ENCODE measurements at regions not wholly inside any gene's neighbourhood (a gene's known extent, or its start where the extent isn't known, plus 50 kb on each side); places are given as distances from the start of the nearest gene placed in this dataset.

DNA sequence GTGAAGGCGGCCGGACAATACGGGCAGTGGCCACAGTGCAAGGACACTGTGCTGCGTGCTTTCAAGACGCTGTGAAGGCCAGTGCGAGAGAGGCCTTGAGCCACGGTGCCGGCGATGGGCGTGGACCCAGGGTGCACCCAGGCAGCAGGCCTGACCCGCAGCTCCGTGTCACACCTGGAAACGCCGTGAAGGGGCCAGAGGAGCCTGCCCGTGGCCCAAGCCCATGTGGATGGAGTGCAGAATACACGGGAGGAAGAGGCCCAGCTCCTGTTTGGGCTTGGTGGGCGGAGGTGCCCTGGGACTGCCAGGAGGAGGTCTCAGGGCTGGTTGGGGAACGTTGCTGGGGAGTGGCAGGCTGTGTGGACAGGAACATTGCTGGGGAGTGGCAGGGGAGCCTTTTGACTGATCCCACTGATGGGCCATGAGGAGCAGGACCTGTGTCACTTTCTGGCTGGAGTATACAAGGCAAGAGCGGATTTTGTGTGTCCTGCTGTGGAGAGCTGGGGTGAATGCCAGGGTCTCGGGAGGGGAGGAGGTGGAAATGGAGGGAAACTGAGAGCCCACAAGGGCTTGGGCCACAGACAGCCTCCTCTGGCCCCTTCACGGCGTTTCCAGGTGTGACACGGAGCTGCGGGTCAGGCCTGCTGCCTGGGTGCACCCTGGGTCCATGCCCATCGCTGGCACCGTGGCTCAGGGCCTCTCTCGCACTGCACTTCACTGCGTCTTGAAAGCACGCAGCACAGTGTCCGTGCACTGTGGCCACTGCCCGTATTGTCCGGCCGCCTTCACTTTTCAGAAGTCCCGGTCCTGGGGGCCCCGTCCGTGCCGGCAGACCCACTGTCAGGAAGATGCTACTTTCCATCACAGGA lies 925.4 kb downstream of the BRD1 start:
- no peak for ATAC-seq
- TF ChIP-seq ZC3H10 (CRISPR knock-in tag; IDR thresholded peaks at IDR 0.05), result no peak
- no peak for TF ChIP-seq ARNTL (CRISPR knock-in tag; IDR thresholded peaks at IDR 0.05; ENCODE audit: borderline replicate concordance, low read depth)
- TF ChIP-seq, protein P1, sequence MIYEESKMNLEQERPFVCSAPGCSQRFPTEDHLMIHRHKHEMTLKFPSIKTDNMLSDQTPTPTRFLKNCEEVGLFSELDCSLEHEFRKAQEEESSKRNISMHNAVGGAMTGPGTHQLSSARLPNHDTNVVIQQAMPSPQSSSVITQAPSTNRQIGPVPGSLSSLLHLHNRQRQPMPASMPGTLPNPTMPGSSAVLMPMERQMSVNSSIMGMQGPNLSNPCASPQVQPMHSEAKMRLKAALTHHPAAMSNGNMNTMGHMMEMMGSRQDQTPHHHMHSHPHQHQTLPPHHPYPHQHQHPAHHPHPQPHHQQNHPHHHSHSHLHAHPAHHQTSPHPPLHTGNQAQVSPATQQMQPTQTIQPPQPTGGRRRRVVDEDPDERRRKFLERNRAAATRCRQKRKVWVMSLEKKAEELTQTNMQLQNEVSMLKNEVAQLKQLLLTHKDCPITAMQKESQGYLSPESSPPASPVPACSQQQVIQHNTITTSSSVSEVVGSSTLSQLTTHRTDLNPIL (CRISPR knock-in tag; IDR thresholded peaks at IDR 0.05; ENCODE audit: low read depth), result no peak
- TF ChIP-seq ZNF8 (CRISPR knock-in tag; IDR thresholded peaks at IDR 0.05), result no peak
- no peak for TF ChIP-seq TCF4 (CRISPR knock-in tag; IDR thresholded peaks at IDR 0.05; ENCODE audit: borderline replicate concordance)
- TF ChIP-seq ZNF565 (CRISPR knock-in tag; conservative IDR thresholded peaks at IDR 0.05; ENCODE audit: low read depth), result no peak
- TF ChIP-seq, protein P2, sequence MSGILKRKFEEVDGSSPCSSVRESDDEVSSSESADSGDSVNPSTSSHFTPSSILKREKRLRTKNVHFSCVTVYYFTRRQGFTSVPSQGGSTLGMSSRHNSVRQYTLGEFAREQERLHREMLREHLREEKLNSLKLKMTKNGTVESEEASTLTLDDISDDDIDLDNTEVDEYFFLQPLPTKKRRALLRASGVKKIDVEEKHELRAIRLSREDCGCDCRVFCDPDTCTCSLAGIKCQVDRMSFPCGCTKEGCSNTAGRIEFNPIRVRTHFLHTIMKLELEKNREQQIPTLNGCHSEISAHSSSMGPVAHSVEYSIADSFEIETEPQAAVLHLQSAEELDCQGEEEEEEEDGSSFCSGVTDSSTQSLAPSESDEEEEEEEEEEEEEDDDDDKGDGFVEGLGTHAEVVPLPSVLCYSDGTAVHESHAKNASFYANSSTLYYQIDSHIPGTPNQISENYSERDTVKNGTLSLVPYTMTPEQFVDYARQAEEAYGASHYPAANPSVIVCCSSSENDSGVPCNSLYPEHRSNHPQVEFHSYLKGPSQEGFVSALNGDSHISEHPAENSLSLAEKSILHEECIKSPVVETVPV (CRISPR knock-in tag; IDR thresholded peaks at IDR 0.05), result no peak
- TF ChIP-seq GLIS3 (CRISPR knock-in tag; IDR thresholded peaks at IDR 0.05), result no peak
- TF ChIP-seq ZNF70 (CRISPR knock-in tag; IDR thresholded peaks at IDR 0.05), result no peak

DNA sequence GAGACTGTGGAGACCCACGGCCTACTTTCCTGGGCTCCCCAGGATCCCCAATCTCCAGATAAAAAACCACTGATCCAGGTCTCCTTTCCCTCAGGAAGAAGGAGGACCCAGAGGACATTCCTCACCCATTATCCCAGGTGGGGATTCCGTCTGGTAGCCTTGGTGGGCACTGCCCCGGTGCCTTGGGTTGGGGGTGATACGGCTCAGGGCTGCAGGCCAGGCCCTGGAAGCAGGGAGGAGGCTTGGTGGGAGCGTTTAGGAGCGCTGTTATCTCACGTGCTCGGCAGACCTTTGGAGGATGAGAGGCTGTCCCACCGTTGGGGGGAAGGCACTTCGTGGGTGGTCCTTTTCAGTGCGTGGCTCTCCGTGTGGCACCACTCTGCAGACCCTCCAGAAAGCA lies 926.3 kb downstream of the BRD1 start:
- ATAC-seq, result no peak
- TF ChIP-seq, protein P2 (CRISPR knock-in tag; IDR thresholded peaks at IDR 0.05), result no peak
- TF ChIP-seq TOX (CRISPR knock-in tag; IDR thresholded peaks at IDR 0.05; ENCODE audit: borderline replicate concordance) (no peak), PPARA (CRISPR knock-in tag; IDR thresholded peaks at IDR 0.05; ENCODE audit: borderline replicate concordance) (no peak), ZNF70 (CRISPR knock-in tag; IDR thresholded peaks at IDR 0.05) (no peak), ARNTL (CRISPR knock-in tag; IDR thresholded peaks at IDR 0.05; ENCODE audit: borderline replicate concordance, low read depth) (no peak), TCF4 (CRISPR knock-in tag; IDR thresholded peaks at IDR 0.05; ENCODE audit: borderline replicate concordance) (no peak)
- TF ChIP-seq, protein P3, sequence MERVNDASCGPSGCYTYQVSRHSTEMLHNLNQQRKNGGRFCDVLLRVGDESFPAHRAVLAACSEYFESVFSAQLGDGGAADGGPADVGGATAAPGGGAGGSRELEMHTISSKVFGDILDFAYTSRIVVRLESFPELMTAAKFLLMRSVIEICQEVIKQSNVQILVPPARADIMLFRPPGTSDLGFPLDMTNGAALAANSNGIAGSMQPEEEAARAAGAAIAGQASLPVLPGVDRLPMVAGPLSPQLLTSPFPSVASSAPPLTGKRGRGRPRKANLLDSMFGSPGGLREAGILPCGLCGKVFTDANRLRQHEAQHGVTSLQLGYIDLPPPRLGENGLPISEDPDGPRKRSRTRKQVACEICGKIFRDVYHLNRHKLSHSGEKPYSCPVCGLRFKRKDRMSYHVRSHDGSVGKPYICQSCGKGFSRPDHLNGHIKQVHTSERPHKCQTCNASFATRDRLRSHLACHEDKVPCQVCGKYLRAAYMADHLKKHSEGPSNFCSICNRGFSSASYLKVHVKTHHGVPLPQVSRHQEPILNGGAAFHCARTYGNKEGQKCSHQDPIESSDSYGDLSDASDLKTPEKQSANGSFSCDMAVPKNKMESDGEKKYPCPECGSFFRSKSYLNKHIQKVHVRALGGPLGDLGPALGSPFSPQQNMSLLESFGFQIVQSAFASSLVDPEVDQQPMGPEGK (CRISPR knock-in tag; IDR thresholded peaks at IDR 0.05; ENCODE audit: borderline replicate concordance), result no peak

DNA sequence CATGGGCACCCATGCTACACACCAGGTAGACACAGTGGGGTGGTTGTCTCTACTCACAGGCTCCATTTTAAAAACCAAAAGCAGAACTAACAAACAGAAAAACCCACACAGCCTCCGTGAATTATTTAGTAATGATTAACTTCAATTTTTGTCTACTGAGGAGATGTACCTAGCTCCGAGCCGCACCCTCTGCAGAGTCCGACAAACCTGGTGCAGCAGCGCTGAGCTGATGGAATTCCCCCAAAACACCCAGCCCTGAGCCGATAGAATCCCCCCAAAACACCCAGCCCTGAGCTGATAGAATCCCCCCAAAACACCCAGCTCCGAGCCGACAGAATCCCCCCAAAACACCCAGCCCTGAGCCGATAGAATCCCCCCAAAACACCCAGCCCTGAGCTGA lies 927.0 kb downstream of the BRD1 start:
- TF ChIP-seq TOX (CRISPR knock-in tag; IDR thresholded peaks at IDR 0.05; ENCODE audit: borderline replicate concordance) (no peak), ZC3H10 (CRISPR knock-in tag; IDR thresholded peaks at IDR 0.05) (no peak), ESRRG (CRISPR knock-in tag; IDR thresholded peaks at IDR 0.05) (no peak), ZFP30 (CRISPR knock-in tag; IDR thresholded peaks at IDR 0.05) (no peak), BACH2 (CRISPR knock-in tag; IDR thresholded peaks at IDR 0.05; ENCODE audit: borderline replicate concordance) (no peak), ZFP3 (CRISPR knock-in tag; IDR thresholded peaks at IDR 0.05) (no peak), TCF4 (CRISPR knock-in tag; IDR thresholded peaks at IDR 0.05; ENCODE audit: borderline replicate concordance) (no peak), OSR1 (CRISPR knock-in tag; IDR thresholded peaks at IDR 0.05) (no peak), SNAI2 (CRISPR knock-in tag; IDR thresholded peaks at IDR 0.05) (no peak), ZNF565 (CRISPR knock-in tag; conservative IDR thresholded peaks at IDR 0.05; ENCODE audit: low read depth) (no peak), GLIS3 (CRISPR knock-in tag; IDR thresholded peaks at IDR 0.05) (no peak), ZNF70 (CRISPR knock-in tag; IDR thresholded peaks at IDR 0.05) (no peak), PPARA (CRISPR knock-in tag; IDR thresholded peaks at IDR 0.05; ENCODE audit: borderline replicate concordance) (no peak)
- TF ChIP-seq, protein P3 (CRISPR knock-in tag; IDR thresholded peaks at IDR 0.05; ENCODE audit: borderline replicate concordance), result no peak
- TF ChIP-seq, protein P4, sequence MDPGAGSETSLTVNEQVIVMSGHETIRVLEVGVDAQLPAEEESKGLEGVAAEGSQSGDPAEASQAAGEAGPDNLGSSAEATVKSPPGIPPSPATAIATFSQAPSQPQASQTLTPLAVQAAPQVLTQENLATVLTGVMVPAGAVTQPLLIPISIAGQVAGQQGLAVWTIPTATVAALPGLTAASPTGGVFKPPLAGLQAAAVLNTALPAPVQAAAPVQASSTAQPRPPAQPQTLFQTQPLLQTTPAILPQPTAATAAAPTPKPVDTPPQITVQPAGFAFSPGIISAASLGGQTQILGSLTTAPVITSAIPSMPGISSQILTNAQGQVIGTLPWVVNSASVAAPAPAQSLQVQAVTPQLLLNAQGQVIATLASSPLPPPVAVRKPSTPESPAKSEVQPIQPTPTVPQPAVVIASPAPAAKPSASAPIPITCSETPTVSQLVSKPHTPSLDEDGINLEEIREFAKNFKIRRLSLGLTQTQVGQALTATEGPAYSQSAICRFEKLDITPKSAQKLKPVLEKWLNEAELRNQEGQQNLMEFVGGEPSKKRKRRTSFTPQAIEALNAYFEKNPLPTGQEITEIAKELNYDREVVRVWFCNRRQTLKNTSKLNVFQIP (CRISPR knock-in tag; IDR thresholded peaks at IDR 0.05; ENCODE audit: borderline replicate concordance, low read depth), result no peak
- TF ChIP-seq, protein P2 (CRISPR knock-in tag; IDR thresholded peaks at IDR 0.05), result no peak
- TF ChIP-seq, protein P1 (CRISPR knock-in tag; IDR thresholded peaks at IDR 0.05; ENCODE audit: low read depth), result no peak
- no peak for ATAC-seq

Data from SK-N-SH treated with all-trans-retinoic acid at 6 μM for 48 hours (cell line).